Erythroblast (primary cell): ENCODE measurements at regions not wholly inside any gene's neighbourhood (a gene's known extent, or its start where the extent isn't known, plus 50 kb on each side); places are given as distances from the start of the nearest gene placed in this dataset.

Experiments
- GATA1 ChIP-seq: IDR thresholded peaks from 2 replicates; pipeline ENCODE4 v1.6.1; 2011; ENCODE audit warnings: low read depth, mild to moderate bottlenecking, control low read depth, low read length, moderate library complexity
- POLR2A ChIP-seq: IDR thresholded peaks from 2 replicates; pipeline ENCODE4 v1.6.1; 2011; ENCODE audit warnings: mild to moderate bottlenecking, low read length

- no peak for TF ChIP-seq POLR2A
- no peak for TF ChIP-seq GATA1
Observed at GRCh38 chr4:163012816-163013215, 153.9 kb downstream of the NAF1 start.
